ENCODE measurements at regions not wholly inside any gene's neighbourhood (a gene's known extent, or its start where the extent isn't known, plus 50 kb on each side); places are given as distances from the start of the nearest gene placed in this dataset.
A peak's percentile ranks its signal among the peaks of the same experiment; 100 is the strongest.

DNA sequence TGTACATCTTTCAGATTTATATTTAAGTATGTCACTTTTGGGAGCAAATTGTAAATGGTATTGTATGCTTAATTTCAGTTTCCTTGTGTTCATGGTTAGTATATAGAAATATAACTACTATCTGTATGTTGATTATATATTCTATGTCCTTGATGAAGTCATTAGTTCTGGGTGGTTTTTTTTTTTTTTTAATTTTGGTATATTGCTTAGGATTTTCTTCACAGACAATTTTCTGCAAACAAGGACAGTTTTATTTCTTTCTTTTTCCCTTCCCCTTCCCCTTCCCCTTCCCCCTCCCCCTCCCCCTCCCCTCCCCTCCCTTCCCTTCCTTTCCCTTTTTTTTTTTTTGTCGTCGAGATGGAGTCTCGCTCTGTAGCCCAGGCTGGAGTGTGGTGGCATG, 430.0 kb downstream of the TYW1 start:
- no peak for DNase-seq

DNA sequence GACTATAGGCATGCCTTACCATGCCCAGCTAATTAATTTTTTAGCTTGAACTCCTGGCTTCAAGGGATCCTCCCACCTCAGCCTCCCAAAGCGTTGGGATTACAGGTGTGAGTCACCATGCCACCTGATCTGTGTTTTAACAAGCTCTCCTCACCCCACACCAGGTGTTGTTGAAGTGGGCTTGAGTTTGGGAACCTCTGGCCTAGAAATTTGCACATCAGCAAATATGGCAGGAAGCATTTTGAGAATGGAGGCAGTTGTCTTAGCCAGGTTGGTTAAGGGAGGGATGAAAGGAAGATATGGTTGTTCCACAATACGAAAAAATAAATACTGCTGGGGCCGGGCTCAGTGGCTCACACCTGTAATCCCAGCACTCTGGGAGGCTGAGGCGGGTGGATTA, 433.1 kb downstream of the TYW1 start:
- DNase-seq = no peak

DNA sequence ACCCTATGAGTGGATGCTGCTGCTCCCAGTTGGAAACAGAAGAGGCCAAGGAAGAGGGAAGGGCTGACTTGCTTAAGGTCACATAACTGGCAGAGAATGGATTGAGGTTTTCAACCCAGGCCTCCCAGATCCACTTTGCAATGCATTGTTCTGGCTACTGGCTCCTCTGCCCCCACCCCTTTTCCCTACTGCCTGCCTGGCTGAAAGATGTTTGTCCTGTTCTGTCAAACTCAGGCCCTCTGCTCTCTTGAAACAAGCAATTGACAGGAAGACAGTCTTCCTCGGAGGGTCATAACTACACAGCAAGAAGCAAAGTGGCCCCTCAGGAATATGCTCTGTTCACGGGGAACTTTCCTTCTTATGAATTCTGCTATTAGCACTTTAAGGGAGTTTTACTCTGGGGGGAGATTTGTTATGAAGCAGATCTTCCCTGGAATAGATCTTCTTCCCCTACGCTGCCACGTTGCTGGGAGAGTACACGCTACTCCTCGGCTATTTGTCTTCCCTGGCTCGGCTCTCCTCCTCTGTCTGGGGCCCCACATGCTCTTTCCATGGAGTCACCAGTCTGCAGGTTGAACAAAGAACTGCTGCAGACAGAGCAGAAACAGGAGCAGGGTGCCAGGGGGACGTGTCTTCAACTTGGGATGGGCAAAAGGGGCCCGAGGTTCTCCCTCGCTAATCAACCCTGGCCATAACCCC, 436.1 kb downstream of the TYW1 start:
- DNase-seq = no peak

DNA sequence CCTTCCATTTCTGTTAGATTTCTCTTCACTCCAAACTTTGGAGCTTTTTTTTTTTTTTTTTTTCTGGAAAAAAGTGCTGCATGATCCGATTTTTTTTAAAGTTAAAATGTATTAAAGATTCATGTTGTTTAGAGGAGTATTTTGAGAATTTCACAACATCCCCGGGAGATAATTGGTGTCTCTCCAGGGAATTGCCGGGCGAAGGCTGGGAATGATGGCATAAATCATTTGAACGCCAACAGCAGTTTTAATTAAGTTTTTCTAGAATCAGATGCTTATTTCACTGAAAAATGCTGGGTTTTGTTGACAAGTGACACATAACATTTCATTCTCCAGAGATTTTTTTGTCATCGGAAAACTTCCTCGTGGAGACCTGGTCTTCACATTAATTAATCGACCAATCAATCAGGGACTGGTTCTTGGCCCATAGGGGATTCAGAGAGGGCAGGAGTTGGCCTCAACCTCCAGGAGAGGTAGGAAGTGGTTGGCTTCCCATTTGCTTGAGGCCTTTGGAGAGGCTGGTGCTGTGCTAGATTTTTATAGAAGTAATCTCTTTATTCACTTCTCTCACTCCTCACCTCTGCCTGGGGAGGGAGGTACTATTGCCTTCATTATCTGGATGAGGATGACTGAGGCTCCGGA, 439.4 kb downstream of the TYW1 start:
- no peak for DNase-seq

DNA sequence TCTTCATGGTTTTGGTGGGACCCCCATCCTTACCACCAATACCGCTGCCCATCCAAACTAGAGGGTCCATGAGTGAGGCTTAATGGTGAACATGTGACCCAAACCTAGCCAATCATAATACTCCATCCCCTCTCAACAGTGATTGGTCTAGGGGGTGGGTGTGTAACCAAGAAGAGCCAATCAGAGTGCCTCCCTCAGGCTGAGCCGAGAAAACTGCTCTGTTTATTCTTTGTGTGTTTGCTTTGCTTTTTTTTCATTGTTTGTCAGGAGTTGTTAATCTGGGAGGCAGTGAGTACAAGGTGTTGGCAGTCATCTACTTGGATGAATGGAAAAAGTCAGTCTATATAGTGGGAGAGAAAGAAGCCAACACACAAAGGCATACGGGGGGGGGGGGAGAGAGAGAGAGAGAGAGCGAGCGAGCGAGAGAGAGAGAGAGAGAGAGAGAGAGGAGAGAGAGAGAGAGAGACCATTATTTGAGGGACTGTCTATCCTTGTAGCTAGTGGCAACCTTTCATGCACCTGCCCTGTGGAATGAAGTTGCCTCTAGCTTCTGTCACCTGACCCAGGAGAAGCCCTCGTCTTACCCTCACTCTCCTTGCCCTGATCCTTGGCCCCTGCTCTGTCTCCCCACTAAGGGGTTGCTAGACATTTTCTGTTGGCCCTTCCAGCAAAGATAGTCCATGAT, 441.7 kb downstream of the TYW1 start:
- no peak for DNase-seq

DNA sequence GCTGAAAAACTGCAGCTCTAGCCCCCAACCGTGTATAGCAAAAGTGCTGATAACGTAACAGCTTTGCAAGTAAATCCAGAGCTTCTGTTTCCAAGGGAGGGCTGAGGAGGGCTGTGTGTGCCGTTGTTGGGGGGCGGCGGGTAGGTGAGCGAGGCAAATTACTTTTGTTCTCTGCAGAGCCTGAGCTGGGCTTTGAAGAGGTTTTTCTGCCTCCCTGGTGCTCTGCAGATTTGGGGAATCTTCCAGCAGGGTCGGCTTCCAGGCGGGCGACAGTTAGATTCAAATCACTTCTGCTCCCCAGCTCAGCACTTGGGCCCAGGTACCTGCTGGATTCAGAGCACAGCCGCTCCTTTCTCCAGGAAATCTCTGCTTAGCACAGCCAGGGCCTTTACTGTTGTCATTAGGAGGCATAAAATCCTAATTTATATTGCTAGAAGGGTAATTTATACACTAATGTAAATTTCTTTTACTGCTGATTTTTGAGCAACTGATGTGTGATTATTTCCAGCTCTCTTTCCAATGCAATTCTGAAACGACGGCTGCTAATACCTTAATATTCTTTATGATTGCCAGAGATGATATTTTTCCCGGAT, 442.4 kb downstream of the TYW1 start:
- DNase-seq = no peak

DNA sequence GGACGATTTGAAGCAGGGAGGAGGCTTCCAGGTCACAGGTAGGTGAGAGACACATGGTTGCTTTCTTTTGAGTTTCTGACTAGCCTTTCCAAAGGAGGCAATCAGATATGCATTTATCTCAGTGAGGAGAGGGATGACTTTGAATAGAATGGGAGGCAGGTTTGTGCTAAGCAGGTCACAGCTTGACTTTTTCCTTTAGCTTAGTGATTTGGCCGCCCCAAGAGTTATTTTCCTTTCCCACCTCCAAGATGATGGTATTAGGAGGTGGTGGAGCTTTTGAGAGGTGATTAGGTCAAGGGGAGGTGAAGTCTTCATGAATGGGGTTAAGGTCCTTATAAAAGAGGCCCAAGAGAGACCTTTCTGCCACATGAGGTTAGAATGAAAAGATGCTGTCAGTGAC, 443.7 kb downstream of the TYW1 start:
- no peak for DNase-seq

DNA sequence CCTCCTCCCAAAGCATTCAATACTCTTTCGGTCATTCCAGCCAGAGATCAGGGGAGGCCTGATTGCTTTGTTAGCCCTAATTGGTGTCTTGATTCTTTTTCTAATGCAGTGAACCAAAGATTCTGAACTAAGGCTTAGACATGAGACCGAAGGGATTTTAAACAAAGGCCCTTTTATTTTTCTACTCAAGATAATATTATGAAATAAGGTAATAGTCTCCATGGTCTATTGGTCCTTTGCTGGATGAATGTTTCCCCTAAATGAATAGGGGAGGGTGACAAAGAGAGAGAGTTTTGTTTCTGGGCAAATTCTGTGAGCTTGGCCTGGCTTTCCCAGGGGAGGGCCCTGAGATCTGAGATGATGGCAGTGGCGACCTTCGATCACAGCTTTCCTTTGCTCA, 449.1 kb downstream of the TYW1 start:
- no peak for DNase-seq

DNA sequence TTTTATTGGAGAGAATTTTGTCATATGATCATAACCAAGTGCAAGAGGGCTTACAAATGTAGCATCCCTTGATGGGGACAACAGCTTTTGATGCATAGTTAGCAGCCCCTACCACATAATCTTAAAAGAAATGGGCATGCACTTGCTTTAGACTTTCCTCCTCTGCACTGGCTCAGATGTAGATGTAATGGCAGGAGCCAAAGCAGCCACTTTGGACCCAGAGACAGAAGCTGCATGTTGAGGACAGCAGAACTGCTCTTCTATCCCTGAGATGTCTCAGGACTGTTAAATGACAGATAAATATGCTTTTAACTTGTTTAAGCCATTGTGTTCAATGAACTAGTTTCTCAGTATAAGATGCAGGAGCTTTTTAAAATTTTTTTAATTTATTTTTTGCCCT, 450.7 kb downstream of the TYW1 start:
- DNase-seq = no peak

DNA sequence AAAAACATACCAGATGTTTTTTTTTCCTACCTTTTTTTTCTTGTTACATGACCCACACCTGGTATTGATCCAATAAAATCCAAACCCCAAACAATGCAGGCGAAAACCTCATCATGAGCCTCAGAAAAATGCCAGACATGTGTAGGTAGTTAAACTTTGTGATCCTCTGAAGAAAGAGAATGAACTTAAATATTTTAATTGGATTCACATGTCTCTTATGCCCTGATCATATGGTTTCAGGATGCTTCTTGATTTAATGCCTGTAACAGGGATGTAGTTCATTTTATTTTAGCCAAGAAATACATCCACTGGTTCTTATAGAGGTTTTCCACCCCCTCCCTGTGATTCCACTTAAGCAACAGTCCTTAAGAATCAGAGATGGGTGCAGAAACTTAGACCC, 451.6 kb downstream of the TYW1 start:
- DNase-seq = no peak

DNA sequence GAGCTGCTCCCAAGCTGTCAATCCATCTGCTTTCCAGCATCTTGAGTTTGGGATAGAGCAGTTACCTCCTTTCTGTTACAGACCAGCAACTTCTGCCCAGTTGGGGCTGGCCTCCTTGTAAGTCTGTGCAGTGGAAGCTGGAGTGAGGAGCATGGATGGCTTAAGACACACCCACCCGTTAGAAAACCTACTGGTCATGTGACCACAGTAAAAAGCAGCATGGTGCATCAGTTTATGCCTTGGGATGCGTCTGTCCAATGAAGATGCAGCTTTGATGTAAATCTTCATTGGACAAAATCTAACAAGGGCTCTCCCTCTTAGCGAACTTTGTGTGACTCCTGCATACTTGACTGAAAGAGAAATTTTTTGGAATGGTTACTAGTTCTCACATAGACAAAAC, 453.5 kb downstream of the TYW1 start:
- DNase-seq = no peak

DNA sequence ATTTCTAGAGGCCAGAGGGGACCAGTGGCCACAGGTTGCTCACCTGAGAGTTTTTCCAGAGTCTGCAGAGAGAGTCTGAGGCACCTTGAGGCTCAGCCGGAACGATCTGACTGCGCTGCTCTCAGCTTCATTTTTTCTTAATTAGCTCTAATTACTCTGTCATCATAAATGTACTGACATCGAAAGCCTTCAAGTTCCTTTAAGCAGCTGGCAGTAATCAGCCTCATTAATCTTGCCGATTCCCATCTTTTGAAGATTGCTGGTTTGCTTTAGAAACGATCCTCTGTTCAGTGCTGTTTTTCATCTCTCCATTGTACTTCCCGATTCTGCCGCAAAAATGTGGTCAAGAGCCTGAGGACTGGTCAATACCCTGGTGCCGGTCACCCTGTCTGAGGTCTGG, 454.7 kb downstream of the TYW1 start:
- DNase-seq = no peak

DNA sequence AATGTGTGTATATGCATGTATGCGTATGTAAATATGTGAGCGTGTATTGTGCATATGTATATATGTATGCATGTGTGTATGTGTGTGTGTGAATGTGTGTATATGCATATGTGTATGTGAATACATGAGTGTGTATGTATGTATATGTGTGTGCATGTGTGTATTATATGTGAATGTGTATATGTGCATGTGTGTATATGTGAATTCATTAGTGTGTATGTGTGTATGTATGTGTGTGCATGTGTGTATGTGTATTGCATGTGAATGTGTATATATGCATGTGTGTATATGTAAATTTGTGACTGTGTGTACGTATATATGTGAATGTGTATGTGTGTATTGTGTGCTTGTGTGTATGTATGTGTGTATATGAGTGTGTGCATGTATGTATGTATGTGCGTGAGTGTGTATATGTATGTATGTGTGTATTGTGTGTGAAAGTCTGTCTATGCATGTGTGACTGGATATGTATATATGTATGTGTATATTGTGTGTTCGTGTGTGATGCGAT, 455.9 kb downstream of the TYW1 start:
- DNase-seq = no peak

DNA sequence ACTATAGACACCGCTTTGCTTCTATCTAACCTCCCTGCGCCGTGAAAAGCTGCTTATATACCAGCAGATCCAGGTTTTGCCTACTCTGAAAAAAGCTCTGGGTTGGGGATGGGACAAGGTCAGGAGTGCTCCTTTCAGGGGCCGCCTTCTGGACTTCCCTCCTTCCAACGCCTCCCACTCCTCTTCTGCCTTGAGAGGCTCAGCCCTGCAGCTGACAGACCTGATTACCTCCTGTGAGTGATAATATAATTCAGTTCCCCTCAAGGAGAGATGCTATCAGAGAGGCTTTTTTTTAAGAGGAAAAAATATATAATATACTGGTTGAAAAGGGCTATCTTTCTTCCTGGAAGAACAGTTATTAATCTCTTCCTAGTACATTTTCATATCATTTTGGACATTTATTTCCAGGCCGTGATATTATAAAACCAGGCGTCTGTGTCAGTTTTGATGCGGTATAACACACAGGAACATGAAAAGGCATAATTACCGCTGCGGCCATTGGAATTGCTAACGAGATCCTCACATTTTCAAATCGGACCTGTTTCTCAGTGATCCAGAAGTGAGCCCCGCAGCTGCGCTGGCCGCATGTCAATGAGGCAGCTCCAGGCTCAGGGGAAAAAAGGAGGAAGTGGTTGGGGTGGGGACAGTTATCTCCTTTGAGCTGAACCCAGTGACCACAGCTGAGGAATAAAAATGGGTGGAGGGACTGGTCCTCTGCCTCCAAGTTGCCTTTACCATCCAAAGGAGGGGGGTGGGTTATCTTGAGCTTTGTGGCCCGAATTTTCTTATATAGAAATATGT, 457.1 kb downstream of the TYW1 start:
- DNase-seq = no peak

DNA sequence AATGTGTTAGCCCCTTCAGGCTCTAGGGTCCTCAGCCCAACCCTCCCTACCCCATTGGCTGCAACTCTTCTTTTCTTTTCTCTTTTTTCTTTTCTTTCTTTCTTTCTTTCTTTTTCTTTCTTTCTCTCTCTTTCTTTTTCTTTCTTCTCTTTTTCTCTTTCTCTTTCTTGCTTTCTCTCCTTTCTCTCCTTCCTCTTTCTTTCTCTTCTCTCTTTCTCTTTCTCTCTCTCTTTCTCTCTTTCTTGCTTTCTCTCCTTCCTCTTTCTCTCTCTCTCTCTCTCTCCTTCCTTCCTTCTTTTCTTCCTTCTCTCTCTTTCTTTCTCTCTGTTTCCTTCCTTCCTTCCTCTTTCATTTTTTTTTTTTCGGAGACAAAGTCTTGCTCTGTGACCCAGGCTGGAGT, 458.9 kb downstream of the TYW1 start:
- no peak for DNase-seq

DNA sequence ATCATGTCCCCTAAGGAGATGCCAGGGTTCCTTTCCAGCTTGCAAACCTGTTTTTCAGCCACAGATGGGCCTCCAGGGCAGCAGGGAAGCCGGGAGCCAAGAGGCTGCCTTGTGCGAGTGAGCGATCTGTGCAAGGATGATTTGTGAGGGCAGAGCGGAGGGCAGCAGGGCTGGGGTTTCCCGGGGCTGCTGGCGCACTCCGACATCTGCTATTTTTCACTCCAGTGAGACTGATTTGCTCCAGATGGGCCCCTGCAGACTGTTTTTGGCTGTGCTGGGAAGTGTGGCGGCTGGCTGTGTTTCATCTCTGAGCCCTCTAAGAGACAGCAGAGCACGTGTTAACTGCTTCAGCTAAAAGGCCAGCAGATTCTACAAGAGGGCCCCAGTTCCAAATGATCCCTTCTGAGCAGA, 466.2 kb downstream of the TYW1 start:
- no peak for DNase-seq

DNA sequence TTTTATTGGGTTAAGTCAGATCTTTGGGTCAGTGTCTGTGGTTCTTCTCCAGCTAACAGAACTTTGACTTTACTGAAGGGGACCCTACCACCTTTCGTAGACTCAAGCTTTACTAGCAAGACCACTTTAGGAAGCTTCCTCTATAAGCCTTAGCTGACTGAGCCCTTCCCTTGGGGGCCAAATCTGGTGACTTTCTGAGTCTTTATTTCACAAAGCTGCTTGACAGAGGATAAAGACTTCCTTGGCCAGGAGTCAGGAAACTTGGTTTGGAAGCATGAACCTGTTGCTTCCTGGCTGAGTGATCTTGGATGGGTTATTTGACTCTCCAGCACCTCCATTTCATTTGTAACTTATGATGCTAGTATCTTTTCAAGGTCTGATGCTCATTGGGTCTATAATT, 466.7 kb downstream of the TYW1 start:
- no peak for DNase-seq

DNA sequence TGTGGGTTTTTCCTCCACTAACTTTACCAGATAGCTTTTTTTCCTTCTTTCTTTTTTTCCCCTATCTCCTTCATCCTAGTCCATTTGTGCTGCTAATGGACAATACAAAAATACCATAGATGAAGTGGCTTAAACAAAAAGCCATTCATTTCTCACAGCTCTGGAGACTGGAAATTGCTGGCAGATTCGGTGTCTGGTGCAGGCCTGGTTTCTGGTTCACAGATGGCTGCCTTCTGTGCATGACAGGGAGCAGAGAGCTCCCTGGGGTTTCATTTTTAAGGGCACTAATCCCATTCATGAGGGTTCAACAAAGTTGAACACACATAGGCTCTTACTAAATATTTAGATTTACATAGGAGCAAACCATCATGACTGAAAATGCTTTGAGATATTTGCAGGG, 467.4 kb downstream of the TYW1 start:
- no peak for DNase-seq

DNA sequence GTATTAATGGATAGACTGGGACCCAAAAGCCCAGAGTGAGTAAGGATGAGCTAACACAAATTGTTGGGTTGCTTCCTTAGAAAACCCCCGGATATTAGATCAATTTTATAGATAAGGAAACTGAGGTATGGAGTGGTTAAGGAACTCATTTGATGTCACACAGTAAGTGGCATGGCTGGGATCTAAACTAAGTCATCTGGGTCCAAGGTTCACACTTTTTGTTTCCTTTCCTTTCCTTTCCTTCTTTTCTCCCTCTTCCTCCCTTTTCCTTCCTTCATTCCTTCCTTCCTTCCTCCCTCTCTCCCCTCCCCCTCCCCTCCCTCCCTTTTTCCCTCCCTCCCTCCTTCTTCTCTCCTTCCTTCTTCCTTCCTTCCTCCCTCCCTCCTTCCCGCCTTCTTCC, 469.5 kb downstream of the TYW1 start:
- DNase-seq = no peak

DNA sequence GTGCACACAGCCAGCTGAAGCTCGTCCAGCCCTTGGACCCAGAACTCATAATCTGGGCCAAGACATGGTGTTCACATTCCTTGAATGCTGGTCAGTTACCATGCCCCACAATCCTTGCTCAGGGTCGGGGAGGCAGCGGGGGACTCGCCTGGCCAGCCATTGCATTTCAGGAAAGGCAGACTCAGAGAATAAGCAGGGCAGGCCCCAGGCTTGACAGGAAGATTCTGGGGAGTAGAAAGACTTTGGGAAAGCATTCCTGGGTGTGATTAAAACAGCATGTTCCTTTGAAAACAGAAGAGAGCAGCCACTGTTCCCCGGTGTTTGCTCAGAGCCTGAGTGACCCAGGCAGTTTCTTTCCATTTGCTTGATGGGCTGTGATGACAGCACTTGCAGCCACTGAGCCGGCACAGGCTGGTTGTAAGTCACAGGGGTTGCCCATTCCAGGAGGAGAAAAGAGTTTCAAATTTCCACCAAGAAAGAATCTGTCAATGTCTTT, 473.7 kb downstream of the TYW1 start:
- DNase-seq = no peak

DNA sequence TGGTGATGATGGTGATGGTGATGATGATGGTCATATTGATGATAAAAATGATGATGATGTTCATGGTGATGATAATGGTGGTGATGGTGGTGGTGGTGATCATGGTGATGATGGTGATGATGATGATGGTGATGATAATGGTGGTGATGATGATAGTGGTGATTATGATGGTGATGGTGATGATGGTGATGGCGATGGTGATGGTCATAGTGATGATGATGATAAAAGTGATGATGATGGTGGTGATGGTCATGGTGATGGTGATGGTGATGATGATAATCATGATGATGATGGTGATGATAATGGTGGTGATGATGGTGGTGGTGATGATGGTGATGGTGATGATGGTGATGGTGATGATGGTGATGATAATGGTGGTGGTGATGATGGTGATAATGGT, 478.7 kb downstream of the TYW1 start:
- no peak for DNase-seq

DNA sequence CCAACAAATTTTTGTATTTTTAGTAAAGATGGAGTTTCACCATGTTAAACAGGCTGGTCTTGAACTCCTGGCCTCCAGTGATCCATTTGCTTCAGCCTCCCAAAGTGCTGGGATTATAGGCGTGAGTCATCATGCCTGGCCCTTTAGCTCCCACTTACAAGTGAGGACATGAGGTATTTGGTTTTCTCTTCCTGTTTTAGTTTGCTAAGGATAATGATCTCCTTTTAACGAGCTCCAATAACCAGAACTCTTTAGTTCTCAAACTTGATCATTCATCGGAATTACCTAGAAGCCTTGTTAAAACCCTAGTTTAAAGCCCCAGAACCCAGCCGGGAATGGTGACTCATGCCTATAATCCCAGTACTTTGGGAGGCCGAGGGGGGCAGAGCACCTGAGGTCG, 481.4 kb downstream of the TYW1 start:
- DNase-seq = no peak

DNA sequence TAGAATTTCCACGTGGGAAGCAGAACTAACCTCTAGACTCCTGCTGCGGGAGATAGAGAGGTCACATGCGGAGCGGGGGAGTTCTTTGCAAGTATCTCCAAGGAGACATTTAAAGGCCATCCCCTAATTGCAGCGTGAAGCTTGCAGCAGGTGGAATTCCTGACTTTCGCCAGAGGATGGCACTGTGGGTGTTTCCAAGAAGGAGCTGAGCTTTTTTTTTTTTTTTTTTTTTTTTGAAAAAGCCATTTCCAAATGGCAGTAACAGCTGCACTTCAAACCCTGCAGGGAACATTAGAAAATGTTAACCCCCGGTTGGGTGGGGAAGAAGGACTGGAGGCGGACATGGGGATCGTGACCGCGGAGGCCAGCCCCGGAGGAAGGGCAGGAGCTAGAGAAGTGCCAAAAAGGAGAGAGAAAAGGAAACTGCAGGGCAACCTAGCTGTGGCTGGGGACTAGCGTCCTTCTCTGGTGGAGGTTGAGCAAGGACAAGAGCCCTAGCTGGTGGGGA, 487.7 kb downstream of the TYW1 start:
- DNase-seq = peak; percentile 47
